ENCODE measurements at regions not wholly inside any gene's neighbourhood (a gene's known extent, or its start where the extent isn't known, plus 50 kb on each side); places are given as distances from the start of the nearest gene placed in this dataset.

GRCh38 chr12:40557980-40558379, 134.3 kb upstream of the CNTN1 start:
- H3K4me3 ChIP-seq (ENCODE audit: low read depth, low read length): no peak overlapping the region
- no peak for DNase-seq (ENCODE audit: low read depth)
- TF ChIP-seq MAX (IDR thresholded peaks at IDR 0.05; ENCODE audit: low read depth, low read length) (no peak), MYC (IDR thresholded peaks at IDR 0.05; ENCODE audit: low read depth, low read length) (no peak), POLR2A (IDR thresholded peaks at IDR 0.05; ENCODE audit: extremely low read depth, insufficient read length) (no peak), CTCF (IDR thresholded peaks at IDR 0.05; ENCODE audit: low read depth, low read length) (no peak)

GRCh38 chr12:40559865-40560264, 132.4 kb upstream of the CNTN1 start:
- no peak for DNase-seq (ENCODE audit: low read depth)
- TF ChIP-seq MAX (IDR thresholded peaks at IDR 0.05; ENCODE audit: low read depth, low read length) (no peak), POLR2A (IDR thresholded peaks at IDR 0.05; ENCODE audit: extremely low read depth, insufficient read length) (no peak), CTCF (IDR thresholded peaks at IDR 0.05; ENCODE audit: low read depth, low read length) (no peak), MYC (IDR thresholded peaks at IDR 0.05; ENCODE audit: low read depth, low read length) (no peak)
- H3K4me3 ChIP-seq (ENCODE audit: low read depth, low read length): no peak overlapping the region

GRCh38 chr12:40560848-40561247, 131.4 kb upstream of the CNTN1 start:
- H3K4me3 ChIP-seq (ENCODE audit: low read depth, low read length): no peak overlapping the region
- no peak for DNase-seq (ENCODE audit: low read depth)
- TF ChIP-seq MAX (IDR thresholded peaks at IDR 0.05; ENCODE audit: low read depth, low read length): no peak
- TF ChIP-seq POLR2A (IDR thresholded peaks at IDR 0.05; ENCODE audit: extremely low read depth, insufficient read length): no peak
- no peak for TF ChIP-seq MYC (IDR thresholded peaks at IDR 0.05; ENCODE audit: low read depth, low read length)
- TF ChIP-seq CTCF (IDR thresholded peaks at IDR 0.05; ENCODE audit: low read depth, low read length): no peak

- DNase-seq (ENCODE audit: low read depth): no peak
- no peak overlapping the region for H3K4me3 ChIP-seq (ENCODE audit: low read depth, low read length)
- TF ChIP-seq MYC (IDR thresholded peaks at IDR 0.05; ENCODE audit: low read depth, low read length) (no peak), CTCF (IDR thresholded peaks at IDR 0.05; ENCODE audit: low read depth, low read length) (no peak), MAX (IDR thresholded peaks at IDR 0.05; ENCODE audit: low read depth, low read length) (no peak), POLR2A (IDR thresholded peaks at IDR 0.05; ENCODE audit: extremely low read depth, insufficient read length) (no peak)
These were observed 130.8 kb upstream of the CNTN1 start for GRCh38 chr12:40561395-40561966.

- DNase-seq (ENCODE audit: low read depth): peak; percentile 11
- TF ChIP-seq POLR2A (IDR thresholded peaks at IDR 0.05; ENCODE audit: extremely low read depth, insufficient read length) (no peak), MAX (IDR thresholded peaks at IDR 0.05; ENCODE audit: low read depth, low read length) (no peak), MYC (IDR thresholded peaks at IDR 0.05; ENCODE audit: low read depth, low read length) (no peak), CTCF (IDR thresholded peaks at IDR 0.05; ENCODE audit: low read depth, low read length) (no peak)
- no peak overlapping the region for H3K4me3 ChIP-seq (ENCODE audit: low read depth, low read length)
These were observed 127.1 kb upstream of the CNTN1 start for GRCh38 chr12:40565029-40565633.
